ENCODE measurements at regions not wholly inside any gene's neighbourhood (a gene's known extent, or its start where the extent isn't known, plus 50 kb on each side); places are given as distances from the start of the nearest gene placed in this dataset.

DNA sequence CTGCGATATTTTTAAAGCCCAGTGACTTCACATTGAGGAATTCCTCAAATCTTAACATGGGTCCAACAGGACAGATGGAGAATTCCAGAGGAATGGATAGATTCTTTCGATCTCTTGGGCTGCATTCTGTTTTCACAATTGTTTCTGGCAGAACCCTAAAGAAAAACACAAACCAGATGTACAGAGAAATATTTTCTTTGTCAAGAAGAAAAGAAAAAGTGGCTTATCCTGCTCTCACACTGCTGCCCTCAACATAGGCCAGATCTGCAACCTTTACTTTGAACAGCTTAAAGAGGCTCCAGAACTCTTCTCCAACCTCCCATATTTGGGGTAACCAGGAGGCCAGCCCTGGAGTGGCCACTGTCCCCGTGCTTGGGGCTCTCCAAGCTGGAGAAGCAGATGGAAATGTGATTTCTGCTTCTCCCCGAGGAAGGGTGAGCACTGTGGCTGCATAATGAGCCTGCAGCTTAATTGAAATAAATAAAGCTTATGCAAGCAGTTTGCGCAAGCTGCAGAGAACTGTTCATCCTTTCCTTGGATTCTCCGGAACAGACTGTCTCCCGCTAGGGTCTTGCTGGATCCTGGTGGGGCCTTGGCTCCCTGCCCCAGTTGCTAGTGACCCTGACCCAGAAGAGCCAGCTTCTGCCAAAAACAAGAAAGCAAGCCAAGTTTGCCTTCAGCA lies 453.2 kb upstream of the PROK2 start:
- TF ChIP-seq, protein P1, sequence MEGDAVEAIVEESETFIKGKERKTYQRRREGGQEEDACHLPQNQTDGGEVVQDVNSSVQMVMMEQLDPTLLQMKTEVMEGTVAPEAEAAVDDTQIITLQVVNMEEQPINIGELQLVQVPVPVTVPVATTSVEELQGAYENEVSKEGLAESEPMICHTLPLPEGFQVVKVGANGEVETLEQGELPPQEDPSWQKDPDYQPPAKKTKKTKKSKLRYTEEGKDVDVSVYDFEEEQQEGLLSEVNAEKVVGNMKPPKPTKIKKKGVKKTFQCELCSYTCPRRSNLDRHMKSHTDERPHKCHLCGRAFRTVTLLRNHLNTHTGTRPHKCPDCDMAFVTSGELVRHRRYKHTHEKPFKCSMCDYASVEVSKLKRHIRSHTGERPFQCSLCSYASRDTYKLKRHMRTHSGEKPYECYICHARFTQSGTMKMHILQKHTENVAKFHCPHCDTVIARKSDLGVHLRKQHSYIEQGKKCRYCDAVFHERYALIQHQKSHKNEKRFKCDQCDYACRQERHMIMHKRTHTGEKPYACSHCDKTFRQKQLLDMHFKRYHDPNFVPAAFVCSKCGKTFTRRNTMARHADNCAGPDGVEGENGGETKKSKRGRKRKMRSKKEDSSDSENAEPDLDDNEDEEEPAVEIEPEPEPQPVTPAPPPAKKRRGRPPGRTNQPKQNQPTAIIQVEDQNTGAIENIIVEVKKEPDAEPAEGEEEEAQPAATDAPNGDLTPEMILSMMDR (IDR thresholded peaks at IDR 0.05), result no peak
- no peak for TF ChIP-seq POLR2AphosphoS5 (IDR thresholded peaks at IDR 0.05)
- no peak for TF ChIP-seq POLR2A (IDR thresholded peaks at IDR 0.05)
